Parathyroid adenoma (tissue), 2 donors: ENCODE measurements at regions not wholly inside any gene's neighbourhood (a gene's known extent, or its start where the extent isn't known, plus 50 kb on each side); places are given as distances from the start of the nearest gene placed in this dataset.
"Not testable (repeated sequence)": the region's sequence is repeated elsewhere in the genome, so short reads cannot be mapped to it uniquely, and the experiment has no call there.

Source experiments
- H2AFZ ChIP-seq: fragments of 300-600 bp; sonication (generic); one replicate; pipeline ENCODE4 v1.7.0; 2017; ENCODE audit warnings: antibody characterized with exemption, mild to moderate bottlenecking
- H3K27ac ChIP-seq: fragments of 300-600 bp; sonication (generic); one replicate; pipeline ENCODE4 v1.7.0; 2017
- H3K27me3 ChIP-seq: fragments of 300-600 bp; sonication (generic); one replicate; pipeline ENCODE4 v1.7.0; 2017; ENCODE audit warnings: low read length; ENCODE audit not compliant: control insufficient read depth, insufficient read depth
- H3K36me3 ChIP-seq: fragments of 300-600 bp; sonication (generic); one replicate; pipeline ENCODE4 v1.7.0; 2017; ENCODE audit warnings: low read length; ENCODE audit not compliant: control insufficient read depth, insufficient read depth
- H3K4me1 ChIP-seq: fragments of 300-600 bp; sonication (generic); one replicate; pipeline ENCODE4 v1.7.0; 2017; ENCODE audit warnings: control low read depth
- H3K4me2 ChIP-seq: fragments of 300-600 bp; sonication (generic); one replicate; pipeline ENCODE4 v1.7.0; 2017; ENCODE audit warnings: low read length
- H3K4me3 ChIP-seq: fragments of 300-600 bp; sonication (generic); one replicate; pipeline ENCODE4 v1.7.0; 2017; ENCODE audit warnings: low read depth, low read length
- H3K79me2 ChIP-seq: fragments of 300-600 bp; sonication (generic); one replicate; pipeline ENCODE4 v1.7.0; 2017; ENCODE audit warnings: control low read depth
- H3K9ac ChIP-seq: fragments of 300-600 bp; sonication (generic); one replicate; pipeline ENCODE4 v1.7.0; 2017; ENCODE audit warnings: mild to moderate bottlenecking
- H3K9me3 ChIP-seq: fragments of 300-600 bp; sonication (generic); one replicate; pipeline ENCODE4 v1.7.0; 2017; ENCODE audit warnings: low read length; ENCODE audit not compliant: control insufficient read depth
- CTCF ChIP-seq: fragments of 300-600 bp; sonication (generic); IDR thresholded peaks from one replicate; pipeline ENCODE4 v1.7.0; 2017; ENCODE audit warnings: antibody characterized with exemption, mild to moderate bottlenecking
- donor health status: primary hyperparathyroidism.

- not testable (repeated sequence) for H3K9me3 ChIP-seq, H3K4me3 ChIP-seq, H2AFZ ChIP-seq, H3K79me2 ChIP-seq, H3K4me1 ChIP-seq, H3K27ac ChIP-seq, H3K4me2 ChIP-seq, H3K27me3 ChIP-seq, H3K36me3 ChIP-seq, H3K9ac ChIP-seq
Measured at GRCh38 chr4:189579645-189580044, 361.0 kb upstream of the FRG1 start.

DNA sequence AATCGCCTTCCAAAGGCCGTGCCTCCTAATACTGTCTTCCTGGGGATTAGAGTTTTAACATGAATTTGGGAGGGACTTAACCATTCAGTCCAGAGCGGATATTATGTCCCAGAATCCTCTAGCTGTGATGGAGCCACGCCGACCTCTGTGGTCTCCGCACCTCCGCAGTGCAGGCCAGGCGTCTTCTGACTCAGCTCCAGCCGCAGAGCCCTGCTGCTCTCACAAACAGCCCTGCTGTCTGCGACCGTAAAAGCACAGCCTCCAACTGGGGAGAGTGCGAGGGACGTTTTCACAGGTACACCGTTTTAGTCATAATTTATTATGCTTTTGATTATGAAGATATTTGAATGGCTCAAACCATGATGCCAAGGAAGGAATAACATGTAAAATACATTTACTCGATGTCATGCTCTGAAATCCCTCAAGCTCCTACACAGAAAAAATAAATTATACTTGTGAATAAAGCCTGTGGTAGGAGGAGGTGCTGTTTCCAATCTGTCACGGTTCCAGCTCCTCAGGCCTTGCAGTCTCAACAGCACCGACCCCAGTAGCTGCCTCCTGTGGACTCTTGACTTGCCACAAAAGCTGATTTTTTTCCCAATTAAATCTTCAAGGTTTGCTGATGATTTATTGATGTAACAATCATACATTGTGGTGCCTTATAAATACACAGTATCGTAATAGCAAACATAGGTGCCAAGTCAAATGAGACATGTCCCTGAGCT lies 353.6 kb upstream of the FRG1 start:
- H3K4me3 ChIP-seq, H2AFZ ChIP-seq, H3K9ac ChIP-seq, H3K79me2 ChIP-seq, H3K9me3 ChIP-seq, H3K4me1 ChIP-seq, H3K4me2 ChIP-seq, H3K36me3 ChIP-seq, H3K27ac ChIP-seq, H3K27me3 ChIP-seq: not testable (repeated sequence)

- H3K4me2 ChIP-seq, H2AFZ ChIP-seq, H3K4me1 ChIP-seq, H3K4me3 ChIP-seq, H3K9ac ChIP-seq, H3K79me2 ChIP-seq, H3K27ac ChIP-seq, H3K27me3 ChIP-seq, H3K36me3 ChIP-seq, H3K9me3 ChIP-seq: not testable (repeated sequence)
Measured at GRCh38 chr4:189589201-189589600, 351.5 kb upstream of the FRG1 start.

DNA sequence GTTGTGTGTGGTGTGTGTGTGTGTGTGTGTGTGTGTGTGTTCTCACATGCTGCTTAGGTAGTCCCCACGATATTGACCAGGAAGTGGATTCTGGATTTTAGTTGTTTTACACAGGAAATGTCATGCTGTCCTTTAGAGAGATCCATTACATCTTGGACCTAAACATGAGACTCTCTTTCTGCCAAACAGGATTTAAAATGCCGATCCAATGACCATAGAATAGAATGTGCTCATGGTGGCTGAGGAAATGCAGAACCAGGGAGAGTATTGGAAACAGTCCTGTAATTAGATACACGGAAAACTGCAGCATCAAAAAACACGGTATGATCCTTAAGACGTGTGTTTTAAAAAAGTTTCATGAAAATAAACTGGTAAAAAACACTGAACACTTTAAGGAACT lies 347.8 kb upstream of the FRG1 start:
- Histone ChIP-seq H2AFZ (no peak overlapping the region), H3K27me3 (no peaks in the 10 kb centered on the region), H3K9me3 (no peaks in the 10 kb centered on the region), H3K27ac (no peak overlapping the region), H3K4me2 (no peak overlapping the region), H3K4me1 (no peaks in the 10 kb centered on the region), H3K36me3 (no peaks in the 10 kb centered on the region), H3K79me2 (no peaks in the 10 kb centered on the region), H3K9ac (no peak overlapping the region), H3K4me3 (no peak overlapping the region)
- no peak for TF ChIP-seq CTCF

DNA sequence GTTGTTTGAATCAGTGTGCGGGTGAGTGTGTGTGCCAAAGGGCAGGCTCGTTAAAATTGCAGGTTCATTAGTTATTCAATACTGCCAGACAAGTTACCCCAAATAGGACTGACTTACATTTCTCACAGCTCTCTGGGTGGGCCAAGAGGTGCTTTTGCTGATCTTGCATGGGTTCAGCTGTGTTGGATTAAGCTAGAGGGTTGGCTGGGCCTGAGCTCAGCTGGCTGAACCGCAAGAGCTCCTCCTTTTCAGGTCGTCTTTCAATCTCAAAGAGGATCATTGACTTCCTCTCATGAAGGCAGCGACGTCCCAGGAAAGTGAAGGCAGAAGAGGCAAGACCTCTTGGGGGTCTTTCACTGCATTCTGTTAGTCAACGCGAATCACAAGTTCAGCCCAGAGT lies 343.3 kb upstream of the FRG1 start:
- Histone ChIP-seq H3K9me3 (no peaks in the 10 kb centered on the region), H3K36me3 (no peaks in the 10 kb centered on the region), H3K9ac (no peak overlapping the region), H3K27me3 (no peaks in the 10 kb centered on the region), H3K79me2 (no peaks in the 10 kb centered on the region), H3K4me1 (no peaks in the 10 kb centered on the region), H3K27ac (no peak overlapping the region), H2AFZ (no peak overlapping the region), H3K4me3 (no peak overlapping the region), H3K4me2 (no peak overlapping the region)
- TF ChIP-seq CTCF: no peak

DNA sequence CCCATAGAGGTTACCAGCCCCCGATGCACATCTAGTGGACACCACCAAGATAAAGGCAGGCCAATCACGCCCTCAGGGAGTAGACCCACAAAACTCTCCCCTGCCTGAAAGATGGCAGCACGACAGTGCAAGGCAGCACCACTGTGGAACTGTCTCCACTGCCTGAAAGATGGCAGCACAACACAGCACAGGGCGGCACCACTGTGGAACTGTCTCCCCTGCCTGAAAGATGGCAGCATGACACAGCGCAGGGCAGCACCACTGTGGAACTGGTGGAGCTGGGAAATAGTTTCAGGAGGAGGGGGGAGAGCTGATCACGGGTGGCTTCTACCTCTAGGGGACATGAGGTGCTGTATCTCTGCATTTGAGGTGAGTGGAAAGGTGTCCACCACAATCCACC lies 340.4 kb upstream of the FRG1 start:
- Histone ChIP-seq H3K9ac (no peak overlapping the region), H3K36me3 (no peaks in the 10 kb centered on the region), H3K4me1 (no peaks in the 10 kb centered on the region), H3K4me3 (no peak overlapping the region), H3K9me3 (no peaks in the 10 kb centered on the region), H2AFZ (no peak overlapping the region), H3K79me2 (no peaks in the 10 kb centered on the region), H3K4me2 (no peak overlapping the region), H3K27me3 (no peaks in the 10 kb centered on the region), H3K27ac (no peak overlapping the region)
- TF ChIP-seq CTCF: no peak
